IPS-15b (cell line): ENCODE measurements at regions not wholly inside any gene's neighbourhood (a gene's known extent, or its start where the extent isn't known, plus 50 kb on each side); places are given as distances from the start of the nearest gene placed in this dataset.

Source experiments
- H3K27me3 ChIP-seq: one replicate; pipeline ENCODE4 v1.6.1; 2013; ENCODE audit warnings: low read length; ENCODE audit not compliant: control insufficient read depth, insufficient read depth
- H3K36me3 ChIP-seq: one replicate; pipeline ENCODE4 v1.6.1; 2013; ENCODE audit warnings: low read length; ENCODE audit not compliant: control insufficient read depth, insufficient read depth
- H3K4me1 ChIP-seq: one replicate; pipeline ENCODE4 v1.6.1; 2013; ENCODE audit warnings: mild to moderate bottlenecking, low read length; ENCODE audit not compliant: control insufficient read depth, insufficient read depth
- H3K4me3 ChIP-seq: one replicate; pipeline ENCODE4 v1.5.1; 2013; ENCODE audit warnings: low read depth, low read length
- H3K9ac ChIP-seq: one replicate; pipeline ENCODE4 v1.6.1; 2013; ENCODE audit warnings: low read depth, mild to moderate bottlenecking, low read length
- H3K9me3 ChIP-seq: one replicate; pipeline ENCODE4 v1.6.1; 2013; ENCODE audit warnings: mild to moderate bottlenecking, low read length; ENCODE audit not compliant: control insufficient read depth, insufficient read depth

DNA sequence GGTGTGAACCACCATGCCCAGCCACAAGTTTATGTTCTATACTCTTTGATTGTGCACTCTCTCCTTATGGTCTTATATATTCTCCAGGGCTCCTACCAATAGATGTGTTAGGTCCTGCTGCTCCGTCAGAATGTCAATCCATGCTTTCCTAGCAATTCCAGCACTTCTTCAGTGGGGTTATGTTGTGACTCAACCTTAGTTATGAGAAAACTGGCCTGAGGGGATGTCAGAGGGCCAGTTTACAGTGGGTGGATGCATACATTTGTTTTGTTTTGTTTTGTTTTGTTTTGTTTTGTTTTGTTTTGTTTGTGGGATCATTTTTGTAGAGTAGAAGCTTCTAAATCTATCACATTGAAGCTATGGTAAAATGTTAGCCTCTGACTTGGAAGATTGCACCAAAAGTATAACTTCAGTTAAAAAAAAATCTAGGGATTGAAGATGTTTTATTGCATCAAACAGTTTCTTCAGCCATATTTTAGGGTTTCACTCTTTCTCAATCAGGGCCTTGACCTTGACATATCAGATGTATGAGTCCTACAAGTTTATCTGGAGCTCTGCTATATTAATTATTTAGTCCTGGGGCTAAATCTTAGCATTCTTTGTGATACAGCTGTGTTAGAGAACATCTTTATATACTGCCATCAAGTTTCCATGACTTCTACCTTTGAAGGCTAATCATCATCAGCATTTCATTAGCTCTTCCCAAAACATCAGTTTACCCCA, 191.6 kb upstream of the CNTN5 start:
- Histone ChIP-seq H3K4me1 (no peaks in the 10 kb centered on the region), H3K9me3 (no peaks in the 10 kb centered on the region), H3K36me3 (no peaks in the 10 kb centered on the region), H3K4me3 (no peak overlapping the region), H3K9ac (no peak overlapping the region), H3K27me3 (no peaks in the 10 kb centered on the region)

DNA sequence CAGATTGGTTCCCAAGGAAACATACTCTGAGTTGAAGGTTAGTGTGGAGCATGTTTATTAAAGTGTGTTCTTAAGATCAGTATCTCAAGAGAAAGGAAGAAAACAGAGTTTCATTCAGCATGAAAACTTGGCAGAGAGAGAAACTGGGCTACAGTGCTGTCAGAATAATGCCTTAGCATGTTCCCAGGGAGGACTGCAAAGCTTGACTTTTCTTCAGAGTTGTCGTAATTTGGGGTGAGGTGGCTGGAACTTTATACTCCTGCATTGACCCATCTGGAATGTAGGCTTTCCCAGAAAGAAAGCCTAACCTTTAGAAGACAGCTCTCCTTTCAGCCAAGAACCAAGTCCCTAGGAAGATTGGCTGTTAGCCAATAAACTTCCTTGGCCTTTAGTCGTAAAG, 190.8 kb upstream of the CNTN5 start:
- Histone ChIP-seq H3K4me1 (no peaks in the 10 kb centered on the region), H3K36me3 (no peaks in the 10 kb centered on the region), H3K9me3 (no peaks in the 10 kb centered on the region), H3K9ac (no peak overlapping the region), H3K4me3 (no peak overlapping the region), H3K27me3 (no peaks in the 10 kb centered on the region)

DNA sequence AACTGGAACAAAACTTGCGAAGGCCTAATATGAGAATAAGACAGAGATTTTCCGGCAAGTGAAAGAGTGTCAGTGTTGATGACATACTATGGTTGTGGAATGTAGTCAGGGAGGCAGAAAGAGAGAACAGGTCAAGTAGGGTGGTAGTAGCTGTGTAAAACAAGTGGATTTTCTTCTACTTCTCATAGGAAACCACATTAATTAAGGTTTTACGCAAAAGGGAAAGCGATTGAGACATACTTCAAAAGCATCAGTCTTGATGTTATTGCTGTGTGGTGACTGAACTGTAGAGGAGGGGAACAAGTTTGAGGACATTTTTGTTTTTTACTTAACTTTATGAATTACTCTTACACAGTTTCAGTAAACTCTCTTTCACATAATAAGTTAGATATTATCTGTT, 186.0 kb upstream of the CNTN5 start:
- H3K36me3 ChIP-seq = no peaks in the 10 kb centered on the region
- no peaks in the 10 kb centered on the region for H3K9me3 ChIP-seq
- H3K9ac ChIP-seq = no peak overlapping the region
- H3K4me1 ChIP-seq = no peaks in the 10 kb centered on the region
- H3K4me3 ChIP-seq = no peak overlapping the region
- no peaks in the 10 kb centered on the region for H3K27me3 ChIP-seq

DNA sequence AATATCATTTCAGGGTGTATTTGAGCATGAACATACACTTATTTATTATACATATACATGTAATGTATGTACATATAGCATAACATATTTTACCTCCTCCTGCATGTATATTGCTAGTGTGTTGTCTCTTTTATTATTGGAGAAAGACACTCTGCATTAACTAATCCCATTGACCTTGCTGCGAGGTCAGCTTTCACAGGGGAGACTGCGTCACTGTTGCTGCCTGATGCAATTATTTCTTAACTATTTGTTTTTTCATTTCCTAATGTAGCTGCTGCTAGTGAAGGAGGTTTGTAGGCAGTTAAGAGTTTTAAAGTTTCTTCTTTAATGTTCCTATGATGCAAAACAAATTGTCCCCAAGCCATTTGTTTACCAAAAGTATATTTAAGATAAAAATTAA, 185.4 kb upstream of the CNTN5 start:
- Histone ChIP-seq H3K4me3 (no peak overlapping the region), H3K9me3 (no peaks in the 10 kb centered on the region), H3K27me3 (no peaks in the 10 kb centered on the region), H3K9ac (no peak overlapping the region), H3K36me3 (no peaks in the 10 kb centered on the region), H3K4me1 (no peaks in the 10 kb centered on the region)

DNA sequence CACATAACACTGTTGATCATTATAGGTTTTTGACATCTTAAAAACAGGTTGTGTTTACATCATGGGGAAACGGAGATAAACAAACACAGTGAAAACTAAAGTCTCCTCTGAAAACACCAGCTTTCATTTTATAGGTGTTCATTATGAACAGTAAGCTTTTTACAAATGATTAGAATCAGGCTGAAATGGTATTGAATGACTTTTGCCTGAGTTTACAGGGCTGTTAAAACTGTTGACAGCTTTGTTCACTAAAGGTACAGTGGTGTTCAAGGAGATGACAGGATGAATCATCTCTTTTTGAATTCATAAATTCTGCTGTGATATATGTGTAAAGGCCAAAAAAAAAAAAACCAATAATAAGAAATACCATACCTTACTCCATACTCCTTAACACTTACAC, 184.6 kb upstream of the CNTN5 start:
- H3K36me3 ChIP-seq = no peaks in the 10 kb centered on the region
- no peak overlapping the region for H3K4me3 ChIP-seq
- no peaks in the 10 kb centered on the region for H3K9me3 ChIP-seq
- H3K9ac ChIP-seq = no peak overlapping the region
- H3K4me1 ChIP-seq = no peaks in the 10 kb centered on the region
- H3K27me3 ChIP-seq = no peaks in the 10 kb centered on the region

DNA sequence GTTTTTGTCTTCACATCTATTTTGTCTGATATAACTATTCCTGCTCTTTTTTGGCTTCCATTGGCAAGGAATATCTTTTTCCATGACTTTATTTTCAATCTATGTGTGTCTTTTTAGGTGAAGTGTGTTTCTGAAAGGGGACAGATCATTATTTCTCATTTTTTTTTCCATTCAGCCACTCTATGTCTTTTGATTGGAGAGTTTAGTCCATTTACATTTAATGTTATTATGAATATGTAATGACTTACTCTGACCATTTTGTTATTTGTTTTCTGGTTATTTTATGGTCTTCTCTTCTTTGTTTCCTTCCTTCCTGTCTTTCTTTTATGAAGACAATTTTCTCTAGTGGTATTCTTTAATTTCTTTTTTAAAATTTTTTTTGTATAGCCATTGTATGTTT, 178.6 kb upstream of the CNTN5 start:
- Histone ChIP-seq H3K27me3 (no peaks in the 10 kb centered on the region), H3K4me3 (no peak overlapping the region), H3K9me3 (no peaks in the 10 kb centered on the region)

DNA sequence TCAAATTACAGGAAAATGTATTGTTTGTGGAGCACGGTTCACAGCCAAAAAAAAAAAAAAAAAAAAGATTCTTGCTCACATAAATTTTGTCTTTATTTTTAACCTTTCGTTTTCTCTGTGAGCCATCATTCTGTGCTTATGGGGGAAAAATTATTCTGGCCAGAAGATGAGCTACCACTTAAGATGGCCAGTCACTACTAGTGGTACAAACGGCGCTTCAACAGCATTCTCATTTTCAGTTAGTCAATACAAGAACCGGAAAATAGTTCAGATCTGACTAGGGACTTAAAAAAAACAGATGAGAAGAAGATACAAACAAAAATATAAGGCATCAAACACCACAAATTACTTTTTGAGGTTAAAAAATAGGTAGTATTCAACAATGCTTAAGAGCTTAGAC, 158.6 kb upstream of the CNTN5 start:
- no peaks in the 10 kb centered on the region for H3K9me3 ChIP-seq
- no peaks in the 10 kb centered on the region for H3K4me1 ChIP-seq
- no peaks in the 10 kb centered on the region for H3K36me3 ChIP-seq
- no peaks in the 10 kb centered on the region for H3K27me3 ChIP-seq
- H3K4me3 ChIP-seq = no peak overlapping the region
- no peak overlapping the region for H3K9ac ChIP-seq

More for the DNA sequence above, 178.6 kb upstream of the CNTN5 start:
- no peaks in the 10 kb centered on the region for H3K4me1 ChIP-seq
- H3K9ac ChIP-seq = no peak overlapping the region
- H3K36me3 ChIP-seq = no peaks in the 10 kb centered on the region

DNA sequence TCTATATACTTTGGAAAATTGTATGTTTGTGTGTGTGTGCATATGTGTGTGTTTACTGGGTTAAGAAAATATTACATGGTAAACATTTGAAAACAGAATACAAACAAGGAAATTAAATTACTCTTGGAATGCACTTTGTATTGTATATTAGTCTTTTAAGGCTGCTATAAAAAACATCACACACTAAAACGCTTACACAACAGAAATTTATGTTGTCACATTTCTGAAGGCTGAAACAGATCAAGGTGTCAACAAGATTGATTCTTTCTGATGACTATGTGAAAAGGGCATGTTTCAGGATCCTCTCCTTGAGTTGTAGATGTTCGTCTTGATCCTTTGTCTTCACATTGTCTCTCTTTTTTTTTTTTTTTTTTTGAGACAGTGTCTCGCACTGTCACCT, 149.1 kb upstream of the CNTN5 start:
- no peaks in the 10 kb centered on the region for H3K27me3 ChIP-seq
- H3K9me3 ChIP-seq = no peaks in the 10 kb centered on the region
- no peaks in the 10 kb centered on the region for H3K4me1 ChIP-seq
- no peak overlapping the region for H3K9ac ChIP-seq
- no peak overlapping the region for H3K4me3 ChIP-seq
- no peaks in the 10 kb centered on the region for H3K36me3 ChIP-seq

DNA sequence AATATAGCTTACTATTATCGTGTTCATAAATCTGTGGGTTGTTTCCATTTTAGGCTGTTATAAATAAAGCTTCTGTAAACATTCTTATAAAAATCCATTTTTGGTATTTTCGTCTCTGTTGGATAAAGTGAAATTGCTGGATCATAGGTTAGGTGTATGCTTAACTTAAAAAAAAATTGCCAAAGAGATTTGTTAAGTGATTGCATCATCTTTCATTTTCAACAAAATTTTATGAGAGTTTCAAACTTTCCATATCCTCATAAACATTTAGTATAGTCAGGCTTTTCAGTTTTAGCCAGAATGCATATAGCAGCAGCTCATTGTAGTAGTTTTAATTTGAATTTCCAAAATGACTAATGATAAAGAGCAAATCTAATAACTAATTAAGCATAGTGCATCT, 146.7 kb upstream of the CNTN5 start:
- Histone ChIP-seq H3K4me1 (no peaks in the 10 kb centered on the region), H3K9ac (no peak overlapping the region), H3K4me3 (no peak overlapping the region), H3K9me3 (no peaks in the 10 kb centered on the region), H3K27me3 (no peaks in the 10 kb centered on the region), H3K36me3 (no peaks in the 10 kb centered on the region)

DNA sequence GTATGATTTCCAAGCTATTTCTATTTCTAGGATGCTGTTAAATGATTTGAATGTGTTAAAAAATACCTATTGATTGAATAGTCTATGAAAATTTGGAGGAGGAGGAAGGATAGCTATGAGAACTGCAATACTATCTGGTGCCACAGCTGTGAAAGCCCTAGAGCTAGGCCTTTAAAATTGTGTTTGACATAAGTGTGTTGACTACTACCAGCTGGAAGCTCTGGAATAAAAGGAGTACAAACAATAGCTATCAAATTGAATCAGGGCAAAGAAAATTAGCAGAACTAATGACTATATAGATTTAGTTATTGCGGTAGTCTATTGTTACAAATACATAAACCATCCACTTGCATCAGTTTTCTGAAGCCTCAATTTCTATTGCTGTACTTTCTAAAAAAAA, 124.8 kb upstream of the CNTN5 start:
- Histone ChIP-seq H3K9ac (no peak overlapping the region), H3K27me3 (no peaks in the 10 kb centered on the region)

DNA sequence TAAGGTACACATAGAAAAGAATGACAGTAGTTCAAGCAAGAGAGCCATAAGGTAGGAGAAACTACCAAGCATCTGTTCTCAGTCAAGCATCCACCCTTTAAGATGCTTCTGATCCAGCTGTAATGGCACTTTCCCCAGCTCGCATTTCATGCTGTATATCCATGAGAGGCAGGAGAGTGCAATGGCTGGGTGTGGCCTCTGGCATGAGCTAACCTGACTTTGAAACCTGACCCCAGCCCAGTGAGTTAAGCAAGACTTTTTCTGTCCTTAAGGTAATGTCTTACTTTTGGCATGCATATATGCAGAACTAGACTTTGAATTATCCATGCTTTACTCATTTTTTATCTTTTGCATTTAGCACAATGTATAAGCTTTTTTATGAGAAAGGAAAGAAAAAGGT, 79.8 kb upstream of the CNTN5 start:
- Histone ChIP-seq H3K4me1 (no peaks in the 10 kb centered on the region), H3K27me3 (no peaks in the 10 kb centered on the region), H3K4me3 (no peak overlapping the region), H3K36me3 (no peaks in the 10 kb centered on the region), H3K9ac (no peak overlapping the region), H3K9me3 (no peaks in the 10 kb centered on the region)

More for the DNA sequence above, 124.8 kb upstream of the CNTN5 start:
- no peak overlapping the region for H3K4me3 ChIP-seq
- no peaks in the 10 kb centered on the region for H3K4me1 ChIP-seq
- no peaks in the 10 kb centered on the region for H3K36me3 ChIP-seq
- H3K9me3 ChIP-seq = no peaks in the 10 kb centered on the region

DNA sequence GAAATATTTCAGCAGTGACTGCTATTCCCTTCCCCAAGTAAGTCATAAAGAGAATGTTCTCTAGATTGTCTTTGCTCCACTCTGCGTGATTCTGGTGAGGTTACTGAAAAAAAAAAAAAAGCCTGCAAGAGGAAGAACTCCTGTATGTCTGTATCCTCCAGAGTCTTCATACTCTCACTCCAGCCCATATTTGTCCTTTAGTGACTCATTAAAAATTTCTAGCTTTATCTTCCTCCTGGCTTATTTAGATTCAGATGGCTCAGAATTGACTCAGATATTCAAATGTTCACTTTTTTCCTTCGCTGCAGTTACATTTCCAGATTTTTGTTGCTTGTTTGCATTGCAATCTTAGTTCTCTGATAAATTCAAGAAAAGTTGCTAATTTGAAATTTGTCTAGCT, 76.3 kb upstream of the CNTN5 start:
- Histone ChIP-seq H3K9me3 (no peaks in the 10 kb centered on the region), H3K9ac (no peak overlapping the region), H3K36me3 (no peaks in the 10 kb centered on the region), H3K4me1 (no peaks in the 10 kb centered on the region), H3K4me3 (no peak overlapping the region), H3K27me3 (no peaks in the 10 kb centered on the region)
